OCI-LY7 (cell line): ENCODE measurements at regions not wholly inside any gene's neighbourhood (a gene's known extent, or its start where the extent isn't known, plus 50 kb on each side); places are given as distances from the start of the nearest gene placed in this dataset.

Source experiments
- BruUV-seq: library from RNA; stranded (reverse); fragments of 400-500 nt; replicated peaks from 2 replicates; lab custom pipeline; 2021; lab: Mats Ljungman, UMichigan
- CTCF ChIA-PET: fragments of 300-600 bp; sonication (Branson Sonifier 250); formaldehyde crosslinking; loops from one replicate; lab custom pipeline; 2022; ENCODE audit warnings: antibody characterized with exemption; ENCODE audit not compliant: unreplicated experiment; lab: Charles Lee
- POLR2A ChIA-PET: fragments of 300-600 bp; sonication (Branson Sonifier 250); formaldehyde crosslinking; loops from one replicate; lab custom pipeline; 2022; ENCODE audit warnings: antibody characterized with exemption; lab: Charles Lee
- DNase-seq: peaks from one replicate; pipeline ENCODE4 v3.0.0-alpha.2; 2015; ENCODE audit warnings: low spot score
- H2AFZ ChIP-seq: fragments of 200-600 bp; sonication (generic), shearing (Covaris generic); 2 replicates; pipeline ENCODE4 v1.6.1; 2014; ENCODE audit warnings: mild to moderate bottlenecking, antibody characterized with exemption, low read length, moderate library complexity
- H3K27ac ChIP-seq: fragments of 200-600 bp; sonication (generic); 2 replicates; pipeline ENCODE4 v1.5.1; 2014; ENCODE audit warnings: mixed run types, low read depth, mild to moderate bottlenecking, moderate library complexity, low read length, inconsistent platforms; ENCODE audit not compliant: poor library complexity, severe bottlenecking
- H3K36me3 ChIP-seq: fragments of 200-600 bp; sonication (generic); 2 replicates; pipeline ENCODE4 v1.6.1; 2014; ENCODE audit warnings: mild to moderate bottlenecking, antibody characterized with exemption, low read length, moderate library complexity, mixed read lengths; ENCODE audit not compliant: insufficient read depth
- H3K4me1 ChIP-seq: fragments of 200-600 bp; sonication (generic); 2 replicates; pipeline ENCODE4 v1.5.1; 2014; ENCODE audit warnings: mild to moderate bottlenecking, low read length; ENCODE audit not compliant: insufficient read depth, poor library complexity, severe bottlenecking
- H3K4me2 ChIP-seq: fragments of 200-600 bp; sonication (generic); 2 replicates; pipeline ENCODE4 v1.6.1; 2014; ENCODE audit warnings: mild to moderate bottlenecking, low read length
- H3K4me3 ChIP-seq: fragments of 200-600 bp; sonication (generic); 2 replicates; pipeline ENCODE4 v1.5.1; 2014; ENCODE audit warnings: mild to moderate bottlenecking, low read depth, low read length; ENCODE audit not compliant: poor library complexity, severe bottlenecking
- H3K79me2 ChIP-seq: fragments of 200-600 bp; sonication (generic); 2 replicates; pipeline ENCODE4 v1.6.1; 2016; ENCODE audit warnings: low read depth, mild to moderate bottlenecking, low read length, moderate library complexity, mixed read lengths; ENCODE audit not compliant: insufficient read depth
- H3K9me2 ChIP-seq: fragments of 200-600 bp; sonication (generic); 2 replicates; pipeline ENCODE4 v1.6.1; 2016; ENCODE audit warnings: mild to moderate bottlenecking, low read length, mixed read lengths; ENCODE audit not compliant: insufficient read depth
- H3K9me3 ChIP-seq: fragments of 200-600 bp; sonication (generic); 2 replicates; pipeline ENCODE4 v1.6.1; 2014; ENCODE audit warnings: mild to moderate bottlenecking, mixed run types, low read length, mixed read lengths
- H4K20me1 ChIP-seq: fragments of 200-600 bp; sonication (generic); 2 replicates; pipeline ENCODE4 v1.6.1; 2014; ENCODE audit warnings: mild to moderate bottlenecking, antibody characterized with exemption, low read length, moderate library complexity, mixed read lengths; ENCODE audit not compliant: insufficient read depth
- EZH2phosphoT487 ChIP-seq: fragments of 200-600 bp; sonication (generic); IDR thresholded peaks from 2 replicates; pipeline ENCODE4 v1.6.1; 2018; ENCODE audit warnings: low read depth, borderline replicate concordance, mild to moderate bottlenecking, mixed run types, antibody characterized with exemption, low read length, moderate library complexity, mixed read lengths
- intact Hi-C: fragments of 100-400 bp; cut with micrococcal nuclease; formaldehyde crosslinking; loops from one replicate; pipeline ENCODE4 v1.10.0; 2022; ENCODE audit not compliant: unreplicated experiment
- TF ChIP-seq, protein P1 (sequence below): fragments of 200-600 bp; sonication (generic); conservative IDR thresholded peaks from 2 replicates; pipeline ENCODE4 v1.5.1; 2014; ENCODE audit warnings: mild to moderate bottlenecking, antibody characterized with exemption, low read length, moderate library complexity, mixed read lengths

- intact Hi-C loops: no loop called here
- no TSS peak for BruUV-seq
- CTCF ChIA-PET: no interaction called here
These were observed 914.5 kb downstream of the STIM2 start for GRCh38 chr4:27775156-27775555.

DNA sequence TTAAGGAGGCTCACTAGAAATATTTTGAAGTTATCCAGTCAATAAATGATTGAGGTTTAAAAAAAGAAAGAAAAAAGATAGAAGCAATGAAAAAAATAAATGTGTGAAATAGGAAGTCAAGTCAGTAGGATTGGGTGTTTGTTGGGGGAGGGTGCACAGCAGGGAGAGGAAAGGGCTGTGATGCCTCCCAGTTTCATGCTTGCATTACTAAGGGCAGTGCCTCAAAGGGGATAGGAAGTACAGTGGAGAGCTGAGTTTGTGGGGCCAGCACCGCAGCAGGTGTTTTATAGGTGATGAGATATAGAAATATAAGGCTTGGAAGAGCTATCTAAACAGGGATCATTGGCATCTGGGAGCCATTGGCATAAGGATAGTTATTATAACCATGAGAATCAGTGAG, 919.2 kb downstream of the STIM2 start:
- Histone ChIP-seq H3K4me1 (no peaks in the 10 kb centered on the region), H3K79me2 (no peaks in the 10 kb centered on the region), H3K36me3 (no peaks in the 10 kb centered on the region), H3K4me2 (no peak overlapping the region), H3K9me3 (no peaks in the 10 kb centered on the region), H4K20me1 (no peaks in the 10 kb centered on the region), H3K4me3 (no peak overlapping the region), H2AFZ (no peak overlapping the region), H3K9me2 (no peaks in the 10 kb centered on the region), H3K27ac (no peak overlapping the region)
- no TSS peak for BruUV-seq
- intact Hi-C loops: no loop called here
- no peak for DNase-seq
- TF ChIP-seq, protein P1, sequence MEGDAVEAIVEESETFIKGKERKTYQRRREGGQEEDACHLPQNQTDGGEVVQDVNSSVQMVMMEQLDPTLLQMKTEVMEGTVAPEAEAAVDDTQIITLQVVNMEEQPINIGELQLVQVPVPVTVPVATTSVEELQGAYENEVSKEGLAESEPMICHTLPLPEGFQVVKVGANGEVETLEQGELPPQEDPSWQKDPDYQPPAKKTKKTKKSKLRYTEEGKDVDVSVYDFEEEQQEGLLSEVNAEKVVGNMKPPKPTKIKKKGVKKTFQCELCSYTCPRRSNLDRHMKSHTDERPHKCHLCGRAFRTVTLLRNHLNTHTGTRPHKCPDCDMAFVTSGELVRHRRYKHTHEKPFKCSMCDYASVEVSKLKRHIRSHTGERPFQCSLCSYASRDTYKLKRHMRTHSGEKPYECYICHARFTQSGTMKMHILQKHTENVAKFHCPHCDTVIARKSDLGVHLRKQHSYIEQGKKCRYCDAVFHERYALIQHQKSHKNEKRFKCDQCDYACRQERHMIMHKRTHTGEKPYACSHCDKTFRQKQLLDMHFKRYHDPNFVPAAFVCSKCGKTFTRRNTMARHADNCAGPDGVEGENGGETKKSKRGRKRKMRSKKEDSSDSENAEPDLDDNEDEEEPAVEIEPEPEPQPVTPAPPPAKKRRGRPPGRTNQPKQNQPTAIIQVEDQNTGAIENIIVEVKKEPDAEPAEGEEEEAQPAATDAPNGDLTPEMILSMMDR: no peak
- no peak for TF ChIP-seq EZH2phosphoT487
- POLR2A ChIA-PET: interaction anchor here (0.6 kb wide), 1 partner anchor 7 kb away, joined by 3 read pairs; no protein-coding TSS in a partner anchor
- CTCF ChIA-PET: no interaction called here

More at GRCh38 chr4:27775156-27775555, 914.5 kb downstream of the STIM2 start:
- POLR2A ChIA-PET: no interaction called here
- no peak for DNase-seq
- H3K9me3 ChIP-seq: no peaks in the 10 kb centered on the region
- H3K79me2 ChIP-seq: no peaks in the 10 kb centered on the region
- no peaks in the 10 kb centered on the region for H3K9me2 ChIP-seq
- no peaks in the 10 kb centered on the region for H3K36me3 ChIP-seq
- H3K4me2 ChIP-seq: no peak overlapping the region
- H4K20me1 ChIP-seq: no peaks in the 10 kb centered on the region
- no peak overlapping the region for H2AFZ ChIP-seq
- no peak overlapping the region for H3K27ac ChIP-seq
- TF ChIP-seq, protein P1: no peak
- TF ChIP-seq EZH2phosphoT487: no peak
- H3K4me1 ChIP-seq: no peaks in the 10 kb centered on the region
- H3K4me3 ChIP-seq: no peak overlapping the region

GRCh38 chr4:27787195-27787594, 926.6 kb downstream of the STIM2 start:
- Histone ChIP-seq H3K4me1 (no peaks in the 10 kb centered on the region), H2AFZ (no peak overlapping the region), H3K36me3 (no peaks in the 10 kb centered on the region), H3K4me3 (no peak overlapping the region), H3K79me2 (no peaks in the 10 kb centered on the region), H4K20me1 (no peaks in the 10 kb centered on the region), H3K9me2 (no peaks in the 10 kb centered on the region), H3K4me2 (no peak overlapping the region), H3K9me3 (no peaks in the 10 kb centered on the region), H3K27ac (no peak overlapping the region)
- no peak for TF ChIP-seq EZH2phosphoT487
- TF ChIP-seq, protein P1: no peak
- BruUV-seq: no TSS peak
- intact Hi-C loops: no loop called here
- POLR2A ChIA-PET: interaction anchor here (0.6 to 1.3 kb wide), 3 partner anchors 8 to 91 kb away, joined by 3 read pairs; no protein-coding TSS in a partner anchor
- CTCF ChIA-PET: no interaction called here
- no peak for DNase-seq
